Left renal pelvis (tissue), 4 donors: ENCODE measurements at regions not wholly inside any gene's neighbourhood (a gene's known extent, or its start where the extent isn't known, plus 50 kb on each side); places are given as distances from the start of the nearest gene placed in this dataset.
A peak's percentile ranks its signal among the peaks of the same experiment; 100 is the strongest.
"Not testable (repeated sequence)": the region's sequence is repeated elsewhere in the genome, so short reads cannot be mapped to it uniquely, and the experiment has no call there.

Source experiments
- DNase-seq, 4 donors: peaks; one replicate each; pipeline ENCODE4 v3.0.0-alpha.2; 2013; ENCODE audit warnings: low read depth in 4 of 4, low spot score in 3 of 4

DNA sequence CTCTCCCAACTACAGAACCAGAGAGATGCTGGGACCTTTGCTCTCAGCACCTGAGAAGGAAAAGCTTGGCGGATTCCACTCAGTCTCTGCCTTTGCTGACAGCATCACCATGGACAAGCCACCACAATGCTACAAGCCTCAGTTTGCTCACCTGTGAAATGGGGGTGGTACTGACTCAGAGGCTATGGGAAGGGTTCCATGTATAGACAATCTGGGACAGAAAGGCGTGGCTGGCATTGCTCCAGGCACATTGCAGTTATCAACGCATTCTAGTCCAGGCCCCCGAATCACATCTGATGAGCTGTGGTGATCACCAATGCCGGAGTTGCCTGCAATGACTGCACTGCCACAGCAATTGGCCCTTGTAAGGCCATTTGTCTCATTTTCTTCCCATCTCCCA, 72.6 kb downstream of the ISX start:
- no peak for DNase-seq

DNA sequence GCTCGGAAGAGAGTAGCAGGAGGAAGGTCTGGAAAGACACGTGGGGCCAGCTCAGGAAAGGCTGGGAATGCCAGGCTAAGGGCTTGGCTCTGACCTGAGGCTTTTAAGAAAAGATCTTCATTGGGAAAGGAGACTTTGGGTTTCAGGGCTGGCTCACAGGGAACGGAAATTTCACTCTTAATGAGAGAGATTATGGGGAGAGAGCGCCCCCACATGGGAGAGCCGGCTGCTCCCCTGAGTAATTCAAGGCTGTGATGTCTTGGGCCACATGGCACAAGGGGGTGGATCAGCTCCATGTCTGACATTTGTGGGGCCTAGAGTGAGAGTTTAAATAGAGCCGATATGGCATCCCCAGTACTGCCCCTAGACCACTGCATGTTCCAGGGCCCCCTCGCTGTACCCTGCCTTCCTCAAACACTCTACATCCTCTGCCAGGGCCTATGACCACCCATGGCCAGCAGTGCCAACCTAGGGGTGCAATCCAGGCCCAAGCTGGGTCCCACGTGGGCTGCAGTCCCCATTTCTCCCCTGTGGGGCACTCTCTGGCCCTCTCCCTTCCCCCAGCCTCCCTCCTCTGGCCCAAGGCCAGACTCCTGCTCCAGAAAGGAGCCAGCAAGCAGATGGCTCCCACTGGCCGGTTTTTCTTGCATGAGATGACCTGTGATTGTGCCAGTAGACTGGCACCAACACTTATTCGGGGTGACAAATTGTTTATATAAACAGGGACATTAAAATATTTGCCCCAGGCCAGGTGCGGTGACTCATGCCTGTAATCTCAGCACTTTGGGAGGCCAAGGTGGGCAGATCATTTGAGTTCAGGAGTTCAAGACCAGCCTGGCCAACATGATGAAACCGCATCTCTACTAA, 75.2 kb downstream of the ISX start:
- no peak for DNase-seq

- DNase-seq, result no peak
Measured at GRCh38 chr22:35148381-35148780, 82.4 kb downstream of the ISX start.

- DNase-seq, result no peak
Measured at GRCh38 chr22:35148866-35149548, 83.0 kb downstream of the ISX start.

DNA sequence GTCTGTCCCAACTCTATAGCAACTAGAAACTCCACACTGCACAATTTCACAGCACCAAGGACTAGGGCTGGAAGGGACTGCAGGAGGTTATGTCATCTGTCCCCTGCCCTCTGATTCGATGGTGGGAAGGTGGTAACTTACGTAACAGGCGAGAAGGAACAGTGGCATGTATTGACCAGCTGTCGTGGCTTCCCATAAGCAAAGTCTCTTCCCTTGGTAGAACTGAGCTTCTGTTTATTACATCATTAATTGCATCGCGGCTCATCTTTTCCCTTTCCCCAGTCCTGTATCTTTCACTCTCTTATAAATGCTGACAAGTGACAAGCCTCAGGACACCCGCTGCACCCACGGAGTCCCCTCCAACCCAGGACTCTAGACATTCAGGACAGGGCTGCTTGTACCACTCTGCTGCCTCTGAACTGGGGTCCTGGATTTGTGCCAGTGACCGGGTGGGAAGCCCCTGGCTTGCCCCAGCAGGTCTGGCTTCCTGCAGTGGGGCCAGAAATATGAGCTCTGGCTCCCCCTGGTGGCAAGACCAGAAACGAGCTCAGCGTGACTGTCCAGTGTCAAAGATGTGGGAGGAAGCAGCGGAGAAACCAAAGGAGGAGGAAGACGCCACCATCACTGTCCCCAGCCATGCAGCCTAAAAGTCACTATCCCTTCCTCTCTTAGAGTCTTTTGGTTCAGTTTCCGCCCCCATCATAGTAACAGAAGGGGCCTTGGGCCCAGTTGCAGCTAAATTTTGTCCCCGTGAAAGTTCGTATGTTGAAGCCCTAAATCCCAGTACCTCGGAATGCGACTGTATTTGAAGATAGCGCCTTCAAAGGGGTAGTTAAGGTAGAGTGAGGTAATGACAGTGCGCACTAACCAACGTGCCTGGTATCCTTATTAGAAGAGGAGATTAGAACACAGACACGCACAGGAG, 84.5 kb downstream of the ISX start:
- DNase-seq, result peak in 3 of 4 donors; percentile 24 to 55 (median 29)

- no peak for DNase-seq
Measured at GRCh38 chr22:35152316-35152715, 86.4 kb downstream of the ISX start.

DNA sequence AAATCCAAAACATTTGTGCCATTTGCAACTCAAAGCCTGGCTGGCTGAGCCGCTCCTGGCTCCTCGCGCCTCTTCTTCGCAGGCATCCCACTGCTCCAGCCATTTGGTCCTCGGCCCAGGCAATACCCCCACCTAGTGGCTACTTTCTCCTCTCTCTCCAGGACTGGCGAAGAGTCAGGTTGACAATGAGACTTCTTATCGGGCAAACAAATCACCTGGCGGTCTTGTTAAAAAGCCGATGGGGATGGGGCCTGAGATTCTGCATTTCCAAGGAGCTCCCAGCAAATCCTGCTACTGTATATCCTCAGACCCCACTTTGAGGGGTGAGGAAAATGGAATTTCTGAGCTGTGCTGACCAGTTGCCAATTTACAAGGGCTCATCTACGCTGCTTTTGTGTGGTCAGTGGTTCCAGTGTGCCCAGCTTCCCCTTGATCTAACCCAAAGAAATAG, 89.0 kb downstream of the ISX start:
- DNase-seq, result peak in 3 of 4 donors; percentile 32 to 39 (median 36)

GRCh38 chr22:35155403-35156025, 89.6 kb downstream of the ISX start:
- DNase-seq, result no peak

GRCh38 chr22:35156945-35157344, 91.0 kb downstream of the ISX start:
- DNase-seq, result no peak

- no peak for DNase-seq
Measured at GRCh38 chr22:35158336-35158735, 92.4 kb downstream of the ISX start.

- no peak for DNase-seq
Measured at GRCh38 chr22:35159343-35159742, 93.4 kb downstream of the ISX start.

- no peak for DNase-seq
Measured at GRCh38 chr22:35160268-35160667, 94.3 kb downstream of the ISX start.

GRCh38 chr22:35165896-35166295, 91.4 kb upstream of the HMGXB4 start:
- not testable (repeated sequence) for DNase-seq

GRCh38 chr22:35170716-35171697, 86.3 kb upstream of the HMGXB4 start:
- no peak for DNase-seq

DNA sequence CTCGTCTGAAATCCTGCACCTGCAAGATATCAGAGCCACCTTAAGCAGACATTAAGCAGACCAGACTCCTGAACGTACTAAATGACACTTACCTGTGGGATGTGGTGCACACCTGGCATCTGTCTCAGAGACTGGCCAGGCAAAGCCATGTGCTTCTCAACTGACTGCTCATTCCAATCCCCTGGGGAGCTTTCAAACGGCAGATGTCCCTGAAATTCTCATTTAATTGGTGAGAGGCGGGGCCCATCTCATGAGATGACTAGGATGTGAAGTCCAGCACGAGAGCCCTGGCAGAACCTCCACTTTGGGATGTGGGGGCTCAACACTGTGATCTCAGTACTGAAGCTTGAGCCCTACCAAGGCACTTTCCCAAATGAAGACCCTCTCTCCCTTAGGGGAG, 84.9 kb upstream of the HMGXB4 start:
- DNase-seq, result no peak

DNA sequence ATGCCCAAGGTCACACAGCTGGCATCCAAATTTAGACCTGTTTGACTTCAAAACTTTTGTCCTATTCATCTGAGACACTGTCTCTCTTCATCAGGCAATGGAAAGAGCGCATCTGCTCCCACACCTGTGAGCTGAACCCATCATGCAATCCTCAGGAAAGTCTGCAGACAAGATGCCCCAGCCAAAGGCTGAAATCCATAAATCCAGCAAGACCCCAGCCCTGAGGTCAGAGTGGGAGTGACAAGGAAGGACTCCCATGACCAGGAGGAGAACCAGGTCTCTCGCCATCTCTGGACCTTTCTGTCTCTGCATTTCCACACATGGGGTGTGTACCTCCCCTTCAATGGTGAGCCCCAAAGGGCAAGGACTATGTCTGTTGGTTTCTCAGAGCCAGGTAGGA, 83.6 kb upstream of the HMGXB4 start:
- no peak for DNase-seq

- no peak for DNase-seq
Measured at GRCh38 chr22:35174401-35175038, 82.8 kb upstream of the HMGXB4 start.

DNA sequence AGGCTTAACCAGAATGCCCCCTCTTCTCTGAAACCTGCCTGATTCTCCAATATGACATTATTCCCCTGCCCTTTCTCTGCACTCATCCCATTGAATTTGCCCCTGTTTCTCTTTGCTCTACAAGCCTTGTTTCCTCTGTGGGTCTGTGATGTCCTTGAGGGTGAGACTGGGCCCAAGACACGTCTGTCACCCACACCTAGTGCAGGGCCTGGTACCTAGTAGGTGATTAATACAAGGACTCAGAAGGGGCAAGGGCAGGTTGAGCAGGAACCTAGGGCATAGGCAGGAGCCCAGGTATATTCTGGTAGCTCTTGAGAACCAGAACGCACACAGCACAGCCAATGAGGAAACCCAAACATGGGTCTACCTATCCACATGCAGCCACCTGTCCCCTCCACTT, 81.9 kb upstream of the HMGXB4 start:
- DNase-seq, result no peak

DNA sequence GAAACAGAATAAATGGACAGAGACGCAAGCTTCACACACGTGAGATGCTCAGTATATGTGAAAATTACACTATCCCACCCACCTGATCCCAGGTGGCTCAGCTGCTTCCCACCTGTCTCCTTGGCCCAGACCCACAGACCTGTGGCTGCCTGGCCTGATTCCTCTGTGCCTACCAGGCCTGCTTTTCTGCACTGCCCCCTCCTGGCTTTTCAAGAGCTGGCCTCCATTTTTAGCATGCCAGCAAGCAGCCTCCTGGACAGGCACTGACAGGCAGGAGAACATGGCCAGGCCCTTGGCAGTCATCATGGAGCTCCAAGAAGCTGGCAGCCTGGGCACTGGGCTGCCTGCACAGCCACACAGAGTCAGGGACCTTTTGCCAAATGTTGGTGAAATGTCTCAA, 79.5 kb upstream of the HMGXB4 start:
- DNase-seq, result no peak
